ENCODE measurements at regions not wholly inside any gene's neighbourhood (a gene's known extent, or its start where the extent isn't known, plus 50 kb on each side); places are given as distances from the start of the nearest gene placed in this dataset.

DNA sequence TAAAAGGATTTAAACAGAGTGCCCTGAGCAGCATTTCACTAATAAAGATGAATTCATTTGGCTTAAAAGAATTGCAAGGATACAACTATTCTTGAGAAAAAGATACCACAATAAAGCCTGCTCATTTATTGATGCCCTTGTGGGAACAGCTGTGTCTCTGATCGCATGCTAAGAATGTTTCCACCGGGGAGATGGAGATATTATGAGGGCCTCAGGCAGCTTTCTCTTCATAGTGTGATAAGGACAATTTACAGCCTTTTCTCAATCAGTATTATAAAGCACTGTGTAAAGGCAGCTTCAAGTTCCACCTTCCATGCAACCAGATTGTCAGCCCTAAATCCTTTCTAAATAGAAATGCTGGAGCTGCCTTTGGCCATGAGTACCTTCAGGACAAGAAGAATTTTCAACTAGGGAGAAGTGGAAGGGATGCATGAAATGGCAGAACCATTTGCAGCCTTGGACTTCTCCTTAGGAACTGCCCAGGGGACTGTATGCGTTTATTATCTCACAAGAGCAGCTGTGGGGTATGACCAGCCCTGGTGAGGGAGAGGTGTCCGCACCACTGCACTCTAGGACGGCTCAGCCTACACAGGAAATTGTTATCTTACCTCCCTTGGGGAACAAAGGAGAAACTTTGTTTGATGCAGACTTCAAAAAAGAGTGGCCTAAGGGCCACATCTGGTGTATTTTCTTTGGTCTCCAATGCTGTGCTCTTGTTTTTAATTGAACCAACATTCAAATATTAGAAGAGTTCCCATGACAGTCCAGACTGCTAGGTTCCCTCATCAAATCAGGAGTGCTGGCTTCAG, 116.9 kb upstream of the PCGF5 start:
- no peak overlapping the region for H3K4me3 ChIP-seq (ENCODE audit: insufficient read depth in 1 of 2, low read depth in 1 of 2, low read length in 2 of 2)
- peaks cover 30 to 32% of the 10 kb centered on the region in 2 experiments for H3K27me3 ChIP-seq (ENCODE audit: control insufficient read depth in 1 of 2, insufficient read depth in 1 of 2, low read length in 2 of 2)
- H3K9ac ChIP-seq (ENCODE audit: low read length), result no peak overlapping the region
- no peak overlapping the region for H2BK15ac ChIP-seq (ENCODE audit: low read depth, poor library complexity, severe bottlenecking)
- H3K14ac ChIP-seq (ENCODE audit: low read length in 2 of 2), result no peak overlapping the region
- H2AK5ac ChIP-seq (ENCODE audit: low read length, severe bottlenecking), result no peak overlapping the region
- no peak overlapping the region for H3K27ac ChIP-seq (ENCODE audit: low read length, poor library complexity, severe bottlenecking)
- no peak overlapping the region for H3K4me2 ChIP-seq (ENCODE audit: low read length, poor library complexity, severe bottlenecking)
- H3K18ac ChIP-seq (ENCODE audit: low read depth in 1 of 2, low read length in 2 of 2), result no peak overlapping the region
- H2BK5ac ChIP-seq (ENCODE audit: low read depth, low read length, poor library complexity, severe bottlenecking), result no peak overlapping the region
- 69% methylated on average over 4 of the region's 5 CpGs for WGBS
- no peaks in the 10 kb centered on the region for H3K36me3 ChIP-seq (ENCODE audit: control insufficient read depth in 1 of 2, insufficient read depth in 2 of 2, low read depth in 1 of 2, low read length in 2 of 2)
- H3K79me1 ChIP-seq (replicated peaks; ENCODE audit: low read length, poor library complexity, severe bottlenecking), result no peaks in the 10 kb centered on the region
- H4K91ac ChIP-seq (ENCODE audit: low read length), result no peak overlapping the region
- no peak overlapping the region for H2BK120ac ChIP-seq (ENCODE audit: low read depth, low read length)
- no peaks in the 10 kb centered on the region for H3K4me1 ChIP-seq (ENCODE audit: control insufficient read depth, insufficient read depth, low read depth, low read length)
- H3K4ac ChIP-seq (ENCODE audit: low read depth in 1 of 2, low read length in 2 of 2), result no peak overlapping the region
- no peak overlapping the region for H4K8ac ChIP-seq (ENCODE audit: low read length)
- no peak for DNase-seq
- H3K9me3 ChIP-seq (ENCODE audit: control insufficient read depth, low read length), result peaks cover 3% of the 10 kb centered on the region
- no peak overlapping the region for H3K23ac ChIP-seq (ENCODE audit: low read length in 2 of 2)
- H2BK12ac ChIP-seq (ENCODE audit: low read length in 2 of 2), result no peak overlapping the region
- no peak overlapping the region for H2AFZ ChIP-seq (ENCODE audit: low read depth, low read length)

GRCh38 chr10:91104193-91105041, 116.0 kb upstream of the PCGF5 start:
- Histone ChIP-seq H2BK12ac (ENCODE audit: low read length in 2 of 2) (no peak overlapping the region), H2AFZ (ENCODE audit: low read depth, low read length) (no peak overlapping the region), H3K79me1 (replicated peaks; ENCODE audit: low read length, poor library complexity, severe bottlenecking) (no peaks in the 10 kb centered on the region), H3K23ac (ENCODE audit: low read length in 2 of 2) (no peak overlapping the region), H3K4me1 (ENCODE audit: control insufficient read depth, insufficient read depth, low read depth, low read length) (no peaks in the 10 kb centered on the region), H3K27me3 (ENCODE audit: control insufficient read depth in 1 of 2, insufficient read depth in 1 of 2, low read length in 2 of 2) (peaks cover 30 to 32% of the 10 kb centered on the region in 2 experiments), H3K14ac (ENCODE audit: low read length in 2 of 2) (no peak overlapping the region), H3K4me2 (ENCODE audit: low read length, poor library complexity, severe bottlenecking) (no peak overlapping the region), H2AK5ac (ENCODE audit: low read length, severe bottlenecking) (no peak overlapping the region), H4K8ac (ENCODE audit: low read length) (no peak overlapping the region), H3K4ac (ENCODE audit: low read depth in 1 of 2, low read length in 2 of 2) (no peak overlapping the region), H2BK15ac (ENCODE audit: low read depth, poor library complexity, severe bottlenecking) (no peak overlapping the region), H2BK120ac (ENCODE audit: low read depth, low read length) (no peak overlapping the region), H3K4me3 (ENCODE audit: insufficient read depth in 1 of 2, low read depth in 1 of 2, low read length in 2 of 2) (no peak overlapping the region), H3K18ac (ENCODE audit: low read depth in 1 of 2, low read length in 2 of 2) (no peak overlapping the region), H3K27ac (ENCODE audit: low read length, poor library complexity, severe bottlenecking) (no peak overlapping the region), H3K36me3 (ENCODE audit: control insufficient read depth in 1 of 2, insufficient read depth in 2 of 2, low read depth in 1 of 2, low read length in 2 of 2) (no peaks in the 10 kb centered on the region), H3K9ac (ENCODE audit: low read length) (no peak overlapping the region), H4K91ac (ENCODE audit: low read length) (no peak overlapping the region), H3K9me3 (ENCODE audit: control insufficient read depth, low read length) (no peaks in the 10 kb centered on the region), H2BK5ac (ENCODE audit: low read depth, low read length, poor library complexity, severe bottlenecking) (no peak overlapping the region)
- DNase-seq, result no peak
- 78% methylated on average over 13 of the region's 13 CpGs for WGBS

DNA sequence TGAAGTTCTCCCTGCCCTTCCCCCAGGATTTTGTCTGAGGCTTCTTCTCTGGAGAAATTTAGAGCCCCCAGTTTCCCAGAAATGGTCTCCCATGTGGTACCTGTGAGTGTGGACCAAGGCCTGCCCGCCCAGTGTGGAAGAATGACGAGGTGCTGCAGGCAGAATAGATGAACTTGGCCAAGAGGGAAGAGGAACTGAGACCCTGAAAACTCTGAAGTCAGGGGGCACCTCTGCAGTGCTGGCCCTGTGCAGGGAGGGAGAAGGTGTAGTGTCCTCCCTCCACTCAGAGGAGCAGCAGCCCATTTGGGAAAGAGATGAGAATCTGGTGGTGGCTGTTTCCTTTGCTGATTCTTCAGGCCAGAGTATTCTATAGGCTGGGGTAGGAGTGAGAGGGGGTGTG, 115.2 kb upstream of the PCGF5 start:
- no peak overlapping the region for H3K14ac ChIP-seq (ENCODE audit: low read length in 2 of 2)
- no peak overlapping the region for H4K91ac ChIP-seq (ENCODE audit: low read length)
- no peak overlapping the region for H3K18ac ChIP-seq (ENCODE audit: low read depth in 1 of 2, low read length in 2 of 2)
- no peak overlapping the region for H3K27ac ChIP-seq (ENCODE audit: low read length, poor library complexity, severe bottlenecking)
- no peaks in the 10 kb centered on the region for H3K4me1 ChIP-seq (ENCODE audit: control insufficient read depth, insufficient read depth, low read depth, low read length)
- H3K4ac ChIP-seq (ENCODE audit: low read depth in 1 of 2, low read length in 2 of 2), result no peak overlapping the region
- WGBS, result 67% methylated on average over 2 of the region's 2 CpGs
- no peak for DNase-seq
- no peak overlapping the region for H2BK120ac ChIP-seq (ENCODE audit: low read depth, low read length)
- H4K8ac ChIP-seq (ENCODE audit: low read length), result no peak overlapping the region
- H3K4me3 ChIP-seq (ENCODE audit: insufficient read depth in 1 of 2, low read depth in 1 of 2, low read length in 2 of 2), result no peak overlapping the region
- no peaks in the 10 kb centered on the region for H3K79me1 ChIP-seq (replicated peaks; ENCODE audit: low read length, poor library complexity, severe bottlenecking)
- H3K4me2 ChIP-seq (ENCODE audit: low read length, poor library complexity, severe bottlenecking), result no peak overlapping the region
- H2AFZ ChIP-seq (ENCODE audit: low read depth, low read length), result no peak overlapping the region
- H2AK5ac ChIP-seq (ENCODE audit: low read length, severe bottlenecking), result no peak overlapping the region
- H2BK15ac ChIP-seq (ENCODE audit: low read depth, poor library complexity, severe bottlenecking), result no peak overlapping the region
- peaks cover 30 to 32% of the 10 kb centered on the region in 2 experiments for H3K27me3 ChIP-seq (ENCODE audit: control insufficient read depth in 1 of 2, insufficient read depth in 1 of 2, low read length in 2 of 2)
- no peak overlapping the region for H2BK5ac ChIP-seq (ENCODE audit: low read depth, low read length, poor library complexity, severe bottlenecking)
- no peak overlapping the region for H3K23ac ChIP-seq (ENCODE audit: low read length in 2 of 2)
- H2BK12ac ChIP-seq (ENCODE audit: low read length in 2 of 2), result no peak overlapping the region
- no peak overlapping the region for H3K9ac ChIP-seq (ENCODE audit: low read length)
- H3K9me3 ChIP-seq (ENCODE audit: control insufficient read depth, low read length), result no peaks in the 10 kb centered on the region
- H3K36me3 ChIP-seq (ENCODE audit: control insufficient read depth in 1 of 2, insufficient read depth in 2 of 2, low read depth in 1 of 2, low read length in 2 of 2), result no peaks in the 10 kb centered on the region

DNA sequence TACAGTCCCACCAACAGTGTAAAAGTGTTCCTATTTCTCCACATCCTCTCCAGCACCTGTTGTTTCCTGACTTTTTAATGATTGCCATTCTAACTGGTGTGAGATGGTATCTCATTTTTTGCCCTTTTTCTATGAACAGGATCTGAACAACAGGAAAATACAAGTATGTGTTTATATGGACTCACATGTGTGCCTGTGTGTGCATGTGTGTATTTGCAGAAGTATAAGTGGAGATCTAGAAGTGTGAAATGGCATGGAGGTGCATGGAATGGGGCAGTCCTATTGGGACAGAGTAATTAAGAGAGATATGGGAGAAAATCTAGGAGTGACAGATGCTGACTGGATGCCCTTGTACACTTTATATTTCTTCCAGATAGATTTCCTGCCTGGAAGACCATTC, 111.6 kb upstream of the PCGF5 start:
- no peak overlapping the region for H3K23ac ChIP-seq (ENCODE audit: low read length in 2 of 2)
- H4K91ac ChIP-seq (ENCODE audit: low read length), result no peak overlapping the region
- H3K4me1 ChIP-seq (ENCODE audit: control insufficient read depth, insufficient read depth, low read depth, low read length), result no peaks in the 10 kb centered on the region
- no peak overlapping the region for H2AK5ac ChIP-seq (ENCODE audit: low read length, severe bottlenecking)
- H2BK120ac ChIP-seq (ENCODE audit: low read depth, low read length), result no peak overlapping the region
- no peak overlapping the region for H3K27ac ChIP-seq (ENCODE audit: low read length, poor library complexity, severe bottlenecking)
- H2BK5ac ChIP-seq (ENCODE audit: low read depth, low read length, poor library complexity, severe bottlenecking), result no peak overlapping the region
- H3K79me1 ChIP-seq (replicated peaks; ENCODE audit: low read length, poor library complexity, severe bottlenecking), result no peaks in the 10 kb centered on the region
- no peak for DNase-seq
- no peak overlapping the region for H3K4me2 ChIP-seq (ENCODE audit: low read length, poor library complexity, severe bottlenecking)
- H3K18ac ChIP-seq (ENCODE audit: low read depth in 1 of 2, low read length in 2 of 2), result no peak overlapping the region
- no peak overlapping the region for H3K9ac ChIP-seq (ENCODE audit: low read length)
- H3K9me3 ChIP-seq (ENCODE audit: control insufficient read depth, low read length), result no peaks in the 10 kb centered on the region
- H3K14ac ChIP-seq (ENCODE audit: low read length in 2 of 2), result no peak overlapping the region
- H2AFZ ChIP-seq (ENCODE audit: low read depth, low read length), result no peak overlapping the region
- H3K4me3 ChIP-seq (ENCODE audit: insufficient read depth in 1 of 2, low read depth in 1 of 2, low read length in 2 of 2), result no peak overlapping the region
- no peaks in the 10 kb centered on the region for H3K36me3 ChIP-seq (ENCODE audit: control insufficient read depth in 1 of 2, insufficient read depth in 2 of 2, low read depth in 1 of 2, low read length in 2 of 2)
- no peak overlapping the region for H4K8ac ChIP-seq (ENCODE audit: low read length)
- H3K4ac ChIP-seq (ENCODE audit: low read depth in 1 of 2, low read length in 2 of 2), result no peak overlapping the region
- peaks cover 16 to 20% of the 10 kb centered on the region in 2 experiments for H3K27me3 ChIP-seq (ENCODE audit: control insufficient read depth in 1 of 2, insufficient read depth in 1 of 2, low read length in 2 of 2)
- H2BK15ac ChIP-seq (ENCODE audit: low read depth, poor library complexity, severe bottlenecking), result no peak overlapping the region
- no peak overlapping the region for H2BK12ac ChIP-seq (ENCODE audit: low read length in 2 of 2)
